ENCODE measurements at regions not wholly inside any gene's neighbourhood (a gene's known extent, or its start where the extent isn't known, plus 50 kb on each side); places are given as distances from the start of the nearest gene placed in this dataset.

- Histone ChIP-seq H3K27me3 (ENCODE audit: insufficient read depth, low read depth) (no peaks in the 10 kb centered on the region), H2AFZ (ENCODE audit: low read depth) (no peak overlapping the region), H3K79me2 (ENCODE audit: insufficient read depth, low read depth) (no peaks in the 10 kb centered on the region)
Observed at GRCh38 chr5:27388755-27389154, 350.4 kb upstream of the CDH9 start.

GRCh38 chr5:27387535-27388073 lies 349.2 kb upstream of the CDH9 start:
- Histone ChIP-seq H3K27ac (no peak overlapping the region), H3K36me3 (ENCODE audit: insufficient read depth) (no peaks in the 10 kb centered on the region), H3K9ac (no peak overlapping the region), H2AFZ (ENCODE audit: low read depth) (no peak overlapping the region), H3K4me1 (ENCODE audit: low read depth, poor library complexity, severe bottlenecking) (no peaks in the 10 kb centered on the region), H4K20me1 (ENCODE audit: insufficient read depth) (no peaks in the 10 kb centered on the region), H3K79me2 (ENCODE audit: insufficient read depth, low read depth) (no peaks in the 10 kb centered on the region), H3K4me2 (no peak overlapping the region), H3K4me3 (IDR thresholded peaks at IDR 0.05; ENCODE audit: insufficient read depth, low read depth, low read length) (no peak overlapping the region), H3K27me3 (ENCODE audit: insufficient read depth, low read depth) (no peaks in the 10 kb centered on the region)
- TF ChIP-seq CTCF (conservative IDR thresholded peaks at IDR 0.05; ENCODE audit: low read depth, low read length) = no peak

More at GRCh38 chr5:27388755-27389154, 350.4 kb upstream of the CDH9 start:
- Histone ChIP-seq H3K9ac (no peak overlapping the region), H3K4me1 (ENCODE audit: low read depth, poor library complexity, severe bottlenecking) (no peaks in the 10 kb centered on the region), H3K27ac (no peak overlapping the region), H3K4me2 (no peak overlapping the region), H3K36me3 (ENCODE audit: insufficient read depth) (no peaks in the 10 kb centered on the region), H4K20me1 (ENCODE audit: insufficient read depth) (no peaks in the 10 kb centered on the region), H3K4me3 (IDR thresholded peaks at IDR 0.05; ENCODE audit: insufficient read depth, low read depth, low read length) (no peak overlapping the region)
- TF ChIP-seq CTCF (conservative IDR thresholded peaks at IDR 0.05; ENCODE audit: low read depth, low read length) = no peak

- Histone ChIP-seq H3K36me3 (ENCODE audit: insufficient read depth) (no peaks in the 10 kb centered on the region), H3K4me3 (IDR thresholded peaks at IDR 0.05; ENCODE audit: insufficient read depth, low read depth, low read length) (no peak overlapping the region), H2AFZ (ENCODE audit: low read depth) (no peak overlapping the region), H3K79me2 (ENCODE audit: insufficient read depth, low read depth) (no peaks in the 10 kb centered on the region), H3K27ac (no peak overlapping the region), H3K4me2 (no peak overlapping the region), H3K9ac (no peak overlapping the region), H4K20me1 (ENCODE audit: insufficient read depth) (no peaks in the 10 kb centered on the region), H3K4me1 (ENCODE audit: low read depth, poor library complexity, severe bottlenecking) (no peaks in the 10 kb centered on the region), H3K27me3 (ENCODE audit: insufficient read depth, low read depth) (no peaks in the 10 kb centered on the region)
- no peak for TF ChIP-seq CTCF (conservative IDR thresholded peaks at IDR 0.05; ENCODE audit: low read depth, low read length)
Observed at GRCh38 chr5:27381686-27382085, 343.3 kb upstream of the CDH9 start.

GRCh38 chr5:27377626-27378025 lies 339.2 kb upstream of the CDH9 start:
- no peaks in the 10 kb centered on the region for H3K36me3 ChIP-seq (ENCODE audit: insufficient read depth)
- no peaks in the 10 kb centered on the region for H4K20me1 ChIP-seq (ENCODE audit: insufficient read depth)
- H3K4me1 ChIP-seq (ENCODE audit: low read depth, poor library complexity, severe bottlenecking) = no peaks in the 10 kb centered on the region
- H3K27ac ChIP-seq = no peak overlapping the region
- no peak overlapping the region for H3K4me2 ChIP-seq
- H3K27me3 ChIP-seq (ENCODE audit: insufficient read depth, low read depth) = no peaks in the 10 kb centered on the region
- TF ChIP-seq CTCF (conservative IDR thresholded peaks at IDR 0.05; ENCODE audit: low read depth, low read length) = no peak
- H3K9ac ChIP-seq = no peak overlapping the region
- H3K79me2 ChIP-seq (ENCODE audit: insufficient read depth, low read depth) = no peaks in the 10 kb centered on the region
- no peak overlapping the region for H2AFZ ChIP-seq (ENCODE audit: low read depth)
- H3K4me3 ChIP-seq (IDR thresholded peaks at IDR 0.05; ENCODE audit: insufficient read depth, low read depth, low read length) = no peak overlapping the region
